Nephron (organoid): ENCODE measurements at regions not wholly inside any gene's neighbourhood (a gene's known extent, or its start where the extent isn't known, plus 50 kb on each side); places are given as distances from the start of the nearest gene placed in this dataset.
"Not testable (repeated sequence)": the region's sequence is repeated elsewhere in the genome, so short reads cannot be mapped to it uniquely, and the experiment has no call there.

ENCODE experiments used
- H3K27ac Mint-ChIP-seq, 3 experiments: 2 replicates each; pipeline ENCODE4 v1.8.0; 2020; ENCODE audit warnings: mixed read lengths in 3 of 3, mild to moderate bottlenecking in 2 of 3, moderate library complexity in 1 of 3
- H3K27me3 Mint-ChIP-seq: 2 replicates; pipeline ENCODE4 v1.8.0; 2021; ENCODE audit warnings: low read depth, mild to moderate bottlenecking, moderate library complexity, mixed read lengths
- H3K36me3 Mint-ChIP-seq: 2 replicates; pipeline ENCODE4 v1.8.0; 2020; ENCODE audit warnings: low read depth, mixed read lengths
- H3K4me1 Mint-ChIP-seq: 2 replicates; pipeline ENCODE4 v1.8.0; 2020; ENCODE audit warnings: mixed read lengths
- H3K4me3 Mint-ChIP-seq, 3 experiments: 2 replicates each; pipeline ENCODE4 v1.8.0; 2020; ENCODE audit warnings: mild to moderate bottlenecking in 3 of 3, mixed read lengths in 3 of 3, moderate library complexity in 2 of 3
- H3K9me3 Mint-ChIP-seq: 2 replicates; pipeline ENCODE4 v1.8.0; 2020; ENCODE audit warnings: mixed read lengths
- TF ChIP-seq, protein P1 (sequence below), 3 experiments: fragments of 200-600 bp; sonication (generic); IDR thresholded peaks; one replicate each; pipeline ENCODE4 v1.5.0; 2021; ENCODE audit warnings: antibody characterized with exemption in 3 of 3; ENCODE audit not compliant: unreplicated experiment in 3 of 3

GRCh38 chr4:170931321-170931720 lies 841.6 kb upstream of the AADAT start:
- no peaks in the 10 kb centered on the region for H3K36me3 Mint-ChIP-seq
- no peak overlapping the region for H3K27ac Mint-ChIP-seq
- H3K27me3 Mint-ChIP-seq: no peaks in the 10 kb centered on the region
- no peaks in the 10 kb centered on the region for H3K4me1 Mint-ChIP-seq
- TF ChIP-seq, protein P1, sequence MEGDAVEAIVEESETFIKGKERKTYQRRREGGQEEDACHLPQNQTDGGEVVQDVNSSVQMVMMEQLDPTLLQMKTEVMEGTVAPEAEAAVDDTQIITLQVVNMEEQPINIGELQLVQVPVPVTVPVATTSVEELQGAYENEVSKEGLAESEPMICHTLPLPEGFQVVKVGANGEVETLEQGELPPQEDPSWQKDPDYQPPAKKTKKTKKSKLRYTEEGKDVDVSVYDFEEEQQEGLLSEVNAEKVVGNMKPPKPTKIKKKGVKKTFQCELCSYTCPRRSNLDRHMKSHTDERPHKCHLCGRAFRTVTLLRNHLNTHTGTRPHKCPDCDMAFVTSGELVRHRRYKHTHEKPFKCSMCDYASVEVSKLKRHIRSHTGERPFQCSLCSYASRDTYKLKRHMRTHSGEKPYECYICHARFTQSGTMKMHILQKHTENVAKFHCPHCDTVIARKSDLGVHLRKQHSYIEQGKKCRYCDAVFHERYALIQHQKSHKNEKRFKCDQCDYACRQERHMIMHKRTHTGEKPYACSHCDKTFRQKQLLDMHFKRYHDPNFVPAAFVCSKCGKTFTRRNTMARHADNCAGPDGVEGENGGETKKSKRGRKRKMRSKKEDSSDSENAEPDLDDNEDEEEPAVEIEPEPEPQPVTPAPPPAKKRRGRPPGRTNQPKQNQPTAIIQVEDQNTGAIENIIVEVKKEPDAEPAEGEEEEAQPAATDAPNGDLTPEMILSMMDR (IDR thresholded peaks at IDR 0.05; ENCODE audit: unreplicated experiment in 3 of 3): no peak
- H3K4me3 Mint-ChIP-seq: no peak overlapping the region
- no peaks in the 10 kb centered on the region for H3K9me3 Mint-ChIP-seq

GRCh38 chr4:170888660-170889059 lies 798.9 kb upstream of the AADAT start:
- Mint-ChIP-seq H3K27ac (no peak overlapping the region), H3K36me3 (no peaks in the 10 kb centered on the region), H3K9me3 (peaks cover 3% of the 10 kb centered on the region), H3K27me3 (no peaks in the 10 kb centered on the region), H3K4me1 (peaks cover 10% of the 10 kb centered on the region), H3K4me3 (no peak overlapping the region)
- TF ChIP-seq, protein P1 (IDR thresholded peaks at IDR 0.05; ENCODE audit: unreplicated experiment in 3 of 3): no peak

DNA sequence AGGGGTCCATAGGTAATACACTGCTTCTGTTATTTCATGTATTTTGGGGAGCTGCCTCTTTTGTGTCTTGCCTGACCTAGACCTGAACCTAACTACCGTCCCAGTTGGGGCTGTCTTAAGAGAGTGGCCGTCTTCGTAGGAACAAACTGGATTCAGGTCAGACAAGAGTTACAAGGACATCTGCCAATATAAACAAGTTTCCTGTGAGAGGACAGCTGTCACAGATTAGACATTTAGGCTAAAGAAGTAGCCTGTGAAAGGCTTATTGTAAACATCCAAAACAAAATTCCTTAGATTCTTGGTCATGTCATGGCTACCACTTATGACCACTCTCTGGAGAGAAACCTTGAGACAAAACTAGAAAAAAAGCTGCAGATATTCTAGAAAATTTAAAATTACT lies 797.6 kb upstream of the AADAT start:
- Mint-ChIP-seq H3K4me1 (peaks cover 10% of the 10 kb centered on the region), H3K36me3 (no peaks in the 10 kb centered on the region), H3K9me3 (peaks cover 2% of the 10 kb centered on the region), H3K27me3 (no peaks in the 10 kb centered on the region), H3K4me3 (no peak overlapping the region), H3K27ac (peak overlapping the region in 2 of 3 experiments; percentile 2 to 21)
- TF ChIP-seq, protein P1 (IDR thresholded peaks at IDR 0.05; ENCODE audit: unreplicated experiment in 3 of 3): no peak

GRCh38 chr4:170884969-170885570 lies 795.3 kb upstream of the AADAT start:
- Mint-ChIP-seq H3K27me3 (no peaks in the 10 kb centered on the region), H3K4me3 (no peak overlapping the region), H3K27ac (no peak overlapping the region), H3K36me3 (no peaks in the 10 kb centered on the region), H3K4me1 (peaks cover 10% of the 10 kb centered on the region), H3K9me3 (no peaks in the 10 kb centered on the region)
- TF ChIP-seq, protein P1 (IDR thresholded peaks at IDR 0.05; ENCODE audit: unreplicated experiment in 3 of 3): no peak

DNA sequence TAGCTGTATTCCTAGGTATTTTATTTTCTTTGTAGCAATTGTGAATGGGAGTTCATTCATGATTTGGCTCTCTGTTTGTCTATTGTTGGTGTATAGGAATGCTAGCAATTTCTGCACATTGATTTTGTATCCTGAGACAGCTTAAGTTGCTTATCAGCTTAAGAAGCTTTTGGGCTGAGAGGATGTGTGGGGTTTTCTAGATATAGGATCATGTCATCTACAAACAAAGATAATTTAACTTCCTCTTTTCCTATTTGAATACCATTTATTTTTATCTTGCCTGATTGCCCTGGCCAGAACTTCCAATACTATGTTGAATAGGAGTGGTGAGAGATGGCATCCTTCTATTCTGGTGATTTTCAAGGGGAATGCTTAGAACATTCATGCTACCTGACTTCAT lies 791.9 kb upstream of the AADAT start:
- H3K4me3 Mint-ChIP-seq, H3K27ac Mint-ChIP-seq, H3K36me3 Mint-ChIP-seq, H3K4me1 Mint-ChIP-seq, H3K9me3 Mint-ChIP-seq, H3K27me3 Mint-ChIP-seq: not testable (repeated sequence)

GRCh38 chr4:170875868-170876267 lies 786.1 kb upstream of the AADAT start:
- TF ChIP-seq, protein P1 (IDR thresholded peaks at IDR 0.05; ENCODE audit: unreplicated experiment in 3 of 3): peak in 1 of 3 experiments; percentile 31
- H3K4me3 Mint-ChIP-seq: no peak overlapping the region
- H3K9me3 Mint-ChIP-seq: no peaks in the 10 kb centered on the region
- H3K36me3 Mint-ChIP-seq: no peaks in the 10 kb centered on the region
- peaks cover 3% of the 10 kb centered on the region for H3K27me3 Mint-ChIP-seq
- no peak overlapping the region for H3K27ac Mint-ChIP-seq
- no peaks in the 10 kb centered on the region for H3K4me1 Mint-ChIP-seq
